ENCODE measurements at regions not wholly inside any gene's neighbourhood (a gene's known extent, or its start where the extent isn't known, plus 50 kb on each side); places are given as distances from the start of the nearest gene placed in this dataset.

- ATAC-seq: peak; percentile 28 to 53 (median 30)
- Histone ChIP-seq H3K36me3 (ENCODE audit: control insufficient read depth, insufficient read depth, low read length) (no peaks in the 10 kb centered on the region), H3K4me1 (ENCODE audit: control insufficient read depth, insufficient read depth, low read length) (no peaks in the 10 kb centered on the region), H3K27me3 (ENCODE audit: control insufficient read depth, insufficient read depth, low read length) (no peaks in the 10 kb centered on the region), H3K9me3 (ENCODE audit: control insufficient read depth, insufficient read depth, low read length) (no peaks in the 10 kb centered on the region), H3K27ac (ENCODE audit: low read length) (peak overlapping the region; percentile 14), H3K4me3 (ENCODE audit: low read length) (no peak overlapping the region)
- Mint-ChIP-seq H3K9me3 (peaks cover 0 to 5% of the 10 kb centered on the region in 2 donors), H3K4me1 (peaks cover 37 to 51% of the 10 kb centered on the region in 2 donors), H3K27ac (peak overlapping the region; percentile 76 to 79), H3K36me3 (peaks cover 17% of the 10 kb centered on the region), H3K27me3 (ENCODE audit: low read depth in 2 of 2) (no peaks in the 10 kb centered on the region), H3K4me3 (peak overlapping the region; percentile 58)
- intact Hi-C loops (cut with micrococcal nuclease): no loop called here
- no peak for TF ChIP-seq CTCF (IDR thresholded peaks at IDR 0.05)
- 92% methylated on average over 3 of the region's 3 CpGs for WGBS (ENCODE audit: insufficient coverage)
- no peak for DNase-seq
Measured at GRCh38 chr9:74117731-74118130, 379.4 kb upstream of the RORB start.

GRCh38 chr9:74120061-74120460 lies 377.1 kb upstream of the RORB start:
- H3K9me3 Mint-ChIP-seq: peaks cover 0 to 5% of the 10 kb centered on the region in 2 donors
- Histone ChIP-seq H3K27ac (ENCODE audit: low read length) (no peak overlapping the region), H3K27me3 (ENCODE audit: control insufficient read depth, insufficient read depth, low read length) (no peaks in the 10 kb centered on the region), H3K4me3 (ENCODE audit: low read length) (no peak overlapping the region), H3K36me3 (ENCODE audit: control insufficient read depth, insufficient read depth, low read length) (no peaks in the 10 kb centered on the region), H3K9me3 (ENCODE audit: control insufficient read depth, insufficient read depth, low read length) (no peaks in the 10 kb centered on the region), H3K4me1 (ENCODE audit: control insufficient read depth, insufficient read depth, low read length) (no peaks in the 10 kb centered on the region)
- peaks cover 17% of the 10 kb centered on the region for H3K36me3 Mint-ChIP-seq
- peaks cover 38 to 53% of the 10 kb centered on the region in 2 donors for H3K4me1 Mint-ChIP-seq
- TF ChIP-seq CTCF (IDR thresholded peaks at IDR 0.05): no peak
- intact Hi-C loops (cut with micrococcal nuclease): no loop called here
- no peaks in the 10 kb centered on the region for H3K27me3 Mint-ChIP-seq (ENCODE audit: low read depth in 2 of 2)
- ATAC-seq: no peak
- no peak for DNase-seq
- no peak overlapping the region for H3K4me3 Mint-ChIP-seq
- WGBS (ENCODE audit: insufficient coverage): 33% methylated on average over 1 of the region's 1 CpG
- H3K27ac Mint-ChIP-seq: peak overlapping the region; percentile 44 to 69

GRCh38 chr9:74120470-74120869 lies 376.7 kb upstream of the RORB start:
- Histone ChIP-seq H3K36me3 (ENCODE audit: control insufficient read depth, insufficient read depth, low read length) (no peaks in the 10 kb centered on the region), H3K4me1 (ENCODE audit: control insufficient read depth, insufficient read depth, low read length) (no peaks in the 10 kb centered on the region), H3K4me3 (ENCODE audit: low read length) (no peak overlapping the region), H3K27me3 (ENCODE audit: control insufficient read depth, insufficient read depth, low read length) (no peaks in the 10 kb centered on the region), H3K9me3 (ENCODE audit: control insufficient read depth, insufficient read depth, low read length) (no peaks in the 10 kb centered on the region), H3K27ac (ENCODE audit: low read length) (no peak overlapping the region)
- 78% methylated on average over 3 of the region's 4 CpGs for WGBS (ENCODE audit: insufficient coverage)
- no peak for TF ChIP-seq CTCF (IDR thresholded peaks at IDR 0.05)
- intact Hi-C loops (cut with micrococcal nuclease): no loop called here
- no peaks in the 10 kb centered on the region for H3K27me3 Mint-ChIP-seq (ENCODE audit: low read depth in 2 of 2)
- H3K4me3 Mint-ChIP-seq: no peak overlapping the region
- no peak for DNase-seq
- H3K27ac Mint-ChIP-seq: peak overlapping the region; percentile 44 to 69
- H3K4me1 Mint-ChIP-seq: peaks cover 38 to 53% of the 10 kb centered on the region in 2 donors
- H3K36me3 Mint-ChIP-seq: peaks cover 17% of the 10 kb centered on the region
- H3K9me3 Mint-ChIP-seq: peaks cover 0 to 5% of the 10 kb centered on the region in 2 donors
- ATAC-seq: peak; percentile 62 to 71 (median 64)

GRCh38 chr9:74122216-74122615 lies 374.9 kb upstream of the RORB start:
- H3K4me3 ChIP-seq (ENCODE audit: low read length): no peak overlapping the region
- Mint-ChIP-seq H3K27me3 (ENCODE audit: low read depth in 2 of 2) (no peaks in the 10 kb centered on the region), H3K9me3 (peaks cover 0 to 5% of the 10 kb centered on the region in 2 donors), H3K27ac (peak overlapping the region; percentile 29 to 66), H3K4me3 (no peak overlapping the region), H3K4me1 (peaks cover 36 to 50% of the 10 kb centered on the region in 2 donors), H3K36me3 (peaks cover 17% of the 10 kb centered on the region)
- H3K27me3 ChIP-seq (ENCODE audit: control insufficient read depth, insufficient read depth, low read length): no peaks in the 10 kb centered on the region
- TF ChIP-seq CTCF (IDR thresholded peaks at IDR 0.05): no peak
- ATAC-seq: no peak
- H3K4me1 ChIP-seq (ENCODE audit: control insufficient read depth, insufficient read depth, low read length): no peaks in the 10 kb centered on the region
- no peak overlapping the region for H3K27ac ChIP-seq (ENCODE audit: low read length)
- no peak for DNase-seq
- H3K9me3 ChIP-seq (ENCODE audit: control insufficient read depth, insufficient read depth, low read length): no peaks in the 10 kb centered on the region
- intact Hi-C loops (cut with micrococcal nuclease): no loop called here
- 55% methylated on average over 2 of the region's 2 CpGs for WGBS (ENCODE audit: insufficient coverage)
- no peaks in the 10 kb centered on the region for H3K36me3 ChIP-seq (ENCODE audit: control insufficient read depth, insufficient read depth, low read length)

Measured in natural killer cell (primary cell).